Mammary epithelial cell (primary cell): ENCODE measurements at regions not wholly inside any gene's neighbourhood (a gene's known extent, or its start where the extent isn't known, plus 50 kb on each side); places are given as distances from the start of the nearest gene placed in this dataset.

Experiments
- CTCF ChIP-seq, 2 donors: IDR thresholded peaks in 1 of 2; conservative IDR thresholded peaks in 1 of 2; 2 replicates each; pipeline ENCODE4 v1.5.1; 2011 to 2012; ENCODE audit warnings: inconsistent platforms in 2 of 2, low read length in 2 of 2, mild to moderate bottlenecking in 2 of 2, control low read depth in 1 of 2, low read depth in 1 of 2; ENCODE audit not compliant: insufficient read depth in 1 of 2; ENCODE audit errors: extremely low read depth in 1 of 2
- EZH2 ChIP-seq: IDR thresholded peaks from 2 replicates; pipeline ENCODE4 v1.6.1; 2012; ENCODE audit warnings: low read length, inconsistent platforms, borderline replicate concordance

- TF ChIP-seq CTCF (conservative IDR thresholded peaks at IDR 0.05 in 1 of 2, IDR thresholded peaks at IDR 0.05 in 1 of 2; ENCODE audit: extremely low read depth in 1 of 2, insufficient read depth in 1 of 2, low read depth in 1 of 2, low read length in 2 of 2) (no peak), EZH2 (no peak)
These were observed 357.3 kb downstream of the FOXA2 start for GRCh38 chr20:22226849-22227700.
